ENCODE measurements at regions not wholly inside any gene's neighbourhood (a gene's known extent, or its start where the extent isn't known, plus 50 kb on each side); places are given as distances from the start of the nearest gene placed in this dataset.
"Not testable (repeated sequence)": the region's sequence is repeated elsewhere in the genome, so short reads cannot be mapped to it uniquely, and the experiment has no call there.

DNA sequence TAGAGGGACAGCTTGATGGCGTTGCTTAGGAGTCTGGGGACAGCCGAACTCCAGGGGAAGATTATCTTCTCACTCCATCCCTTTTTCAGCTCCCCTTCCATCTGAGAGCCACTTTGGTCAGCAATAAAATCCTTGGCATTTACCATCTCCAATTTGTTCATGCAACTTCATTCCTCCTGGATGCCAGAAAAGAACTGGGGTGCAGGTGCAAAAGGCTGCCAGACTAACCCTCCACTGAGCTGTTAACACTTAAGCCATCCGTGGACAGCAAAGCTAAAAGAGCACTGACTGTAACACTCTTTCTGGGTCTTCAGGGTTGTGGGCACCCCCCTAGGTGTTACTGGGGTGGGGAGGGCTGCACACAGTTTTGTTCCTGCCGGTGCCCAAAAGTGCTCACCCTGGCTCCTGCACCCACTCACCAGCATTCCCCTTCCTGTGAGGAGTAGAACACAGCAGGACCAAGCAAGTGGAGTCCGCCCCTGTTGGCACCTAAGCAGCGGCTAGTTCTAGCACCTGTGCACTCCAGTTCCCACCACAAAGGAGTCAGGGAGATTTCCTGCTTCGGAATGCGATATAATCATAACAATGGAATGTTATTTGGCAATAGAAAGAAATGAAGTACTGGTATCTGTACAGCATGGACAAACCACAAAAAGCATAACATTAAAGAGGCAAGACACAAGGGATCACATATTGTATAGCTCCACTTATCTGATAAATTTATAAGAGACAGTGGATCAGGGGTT, 95.1 kb downstream of the NPY start:
- Mint-ChIP-seq H3K4me1 (ENCODE audit: low read depth) (no peaks in the 10 kb centered on the region), H3K27me3 (no peaks in the 10 kb centered on the region), H3K36me3 (ENCODE audit: low read depth) (no peaks in the 10 kb centered on the region), H3K27ac (no peak overlapping the region), H3K4me3 (no peak overlapping the region), H3K9me3 (no peaks in the 10 kb centered on the region)
- intact Hi-C loops (cut with micrococcal nuclease): no loop called here

DNA sequence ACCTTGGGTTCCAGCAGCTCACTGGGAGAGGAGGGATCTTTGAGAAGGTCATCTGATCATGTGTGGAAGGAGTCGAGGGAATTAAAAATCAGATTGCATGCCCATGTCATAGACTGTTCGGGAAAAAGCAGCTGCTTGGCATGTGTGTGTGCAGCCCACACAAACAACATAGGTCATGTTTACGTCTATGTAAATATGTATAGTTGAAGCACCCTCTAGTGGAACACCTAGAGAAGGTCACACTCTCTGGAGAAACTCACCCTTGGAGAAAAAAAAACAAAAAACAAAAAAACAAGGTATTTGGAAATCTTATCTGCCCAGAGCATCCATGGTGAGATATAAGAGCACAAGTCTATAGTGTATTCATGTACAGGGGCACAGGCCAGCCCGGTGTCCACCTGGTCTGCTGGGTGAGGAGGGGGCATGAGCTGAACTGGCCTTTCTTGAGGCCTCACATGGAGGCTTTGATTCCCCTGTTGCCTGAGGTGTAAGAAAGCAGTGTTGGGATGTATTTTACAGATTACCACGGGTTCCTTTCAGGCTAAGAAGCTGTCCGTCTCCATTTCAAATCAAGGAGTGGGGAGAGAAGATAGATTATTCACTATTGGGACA, 98.0 kb downstream of the NPY start:
- H3K27me3 Mint-ChIP-seq: no peaks in the 10 kb centered on the region
- no peaks in the 10 kb centered on the region for H3K36me3 Mint-ChIP-seq (ENCODE audit: low read depth)
- intact Hi-C loops (cut with micrococcal nuclease): no loop called here
- no peaks in the 10 kb centered on the region for H3K9me3 Mint-ChIP-seq
- no peak overlapping the region for H3K4me3 Mint-ChIP-seq
- no peak overlapping the region for H3K27ac Mint-ChIP-seq
- H3K4me1 Mint-ChIP-seq (ENCODE audit: low read depth): no peaks in the 10 kb centered on the region

DNA sequence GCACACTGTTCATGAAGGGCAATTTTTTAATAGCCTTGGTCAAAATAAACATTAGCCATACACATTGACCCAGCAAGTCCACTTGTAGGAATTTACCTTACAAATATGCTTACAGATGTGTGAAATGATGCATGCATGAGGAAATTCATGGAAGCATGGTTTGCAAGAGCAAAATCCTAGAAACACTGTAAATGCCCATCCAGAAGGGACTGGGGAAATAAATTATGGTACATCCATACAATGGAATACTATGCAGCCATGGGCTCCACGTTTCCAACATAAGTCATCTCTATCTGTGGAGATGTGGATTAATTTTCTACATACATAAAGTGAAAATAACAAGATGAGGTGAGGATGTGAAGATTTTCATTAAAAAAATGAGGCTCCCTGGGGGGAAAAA, 99.1 kb downstream of the NPY start:
- no peaks in the 10 kb centered on the region for H3K9me3 Mint-ChIP-seq
- intact Hi-C loops (cut with micrococcal nuclease): no loop called here
- H3K27me3 Mint-ChIP-seq: no peaks in the 10 kb centered on the region
- H3K36me3 Mint-ChIP-seq (ENCODE audit: low read depth): no peaks in the 10 kb centered on the region
- no peak overlapping the region for H3K27ac Mint-ChIP-seq
- H3K4me3 Mint-ChIP-seq: no peak overlapping the region
- H3K4me1 Mint-ChIP-seq (ENCODE audit: low read depth): no peaks in the 10 kb centered on the region

DNA sequence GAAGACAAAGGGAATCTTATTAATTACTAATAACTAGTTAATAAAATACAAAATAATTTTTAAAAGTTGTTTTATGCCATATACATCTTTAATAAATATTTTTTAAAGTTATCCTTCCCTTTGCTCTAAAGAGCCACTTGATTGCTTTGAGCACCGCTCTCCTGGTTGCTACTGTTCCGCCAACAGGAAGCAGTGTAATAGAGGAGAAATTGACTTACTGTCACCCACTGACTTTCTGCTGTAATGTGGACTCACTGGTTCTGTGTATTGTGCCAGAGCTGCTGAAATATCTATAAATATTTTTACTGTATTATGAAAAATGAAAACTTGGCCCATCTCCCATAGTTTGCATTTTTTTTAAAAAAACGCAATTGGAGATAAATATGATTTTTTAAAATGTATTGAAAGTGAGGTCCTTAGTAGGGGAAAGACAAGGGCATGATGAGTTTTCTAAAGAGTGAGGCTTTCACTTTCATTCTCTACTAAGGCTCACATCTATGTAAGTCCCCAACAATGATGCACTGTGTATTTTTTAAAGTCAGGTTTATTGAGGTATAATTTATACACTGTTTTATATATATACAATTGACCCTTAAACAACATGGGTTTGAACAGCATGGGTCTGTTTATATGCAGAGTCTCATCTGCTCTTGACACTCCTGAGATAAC, 100.5 kb downstream of the NPY start:
- Mint-ChIP-seq H3K27ac (no peak overlapping the region), H3K4me1 (ENCODE audit: low read depth) (no peaks in the 10 kb centered on the region), H3K9me3 (no peaks in the 10 kb centered on the region), H3K27me3 (no peaks in the 10 kb centered on the region), H3K36me3 (ENCODE audit: low read depth) (no peaks in the 10 kb centered on the region), H3K4me3 (no peak overlapping the region)
- intact Hi-C loops (cut with micrococcal nuclease): no loop called here

DNA sequence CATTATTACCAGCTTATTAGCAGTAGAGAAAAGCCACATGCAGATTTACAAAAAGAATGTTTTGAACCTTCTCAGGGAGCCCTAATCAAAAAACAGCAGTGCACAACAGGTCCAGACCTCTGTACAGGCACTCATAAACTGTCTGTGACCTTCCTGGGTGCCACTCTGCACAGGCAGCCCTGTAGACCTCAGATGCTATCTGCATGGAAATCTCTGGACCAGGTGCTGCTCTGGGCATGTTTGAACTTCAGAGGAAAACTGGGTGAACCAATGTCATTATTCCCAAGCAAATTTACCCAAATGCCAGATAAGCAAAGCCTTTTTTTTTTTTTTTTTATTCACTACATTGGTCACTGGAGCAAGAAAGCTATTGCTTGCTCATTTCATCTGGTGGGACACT, 104.2 kb downstream of the NPY start:
- intact Hi-C loops (cut with micrococcal nuclease): no loop called here
- Mint-ChIP-seq H3K36me3 (ENCODE audit: low read depth) (no peaks in the 10 kb centered on the region), H3K27me3 (peaks cover 2% of the 10 kb centered on the region), H3K4me1 (ENCODE audit: low read depth) (no peaks in the 10 kb centered on the region), H3K4me3 (no peak overlapping the region), H3K9me3 (no peaks in the 10 kb centered on the region), H3K27ac (no peak overlapping the region)

DNA sequence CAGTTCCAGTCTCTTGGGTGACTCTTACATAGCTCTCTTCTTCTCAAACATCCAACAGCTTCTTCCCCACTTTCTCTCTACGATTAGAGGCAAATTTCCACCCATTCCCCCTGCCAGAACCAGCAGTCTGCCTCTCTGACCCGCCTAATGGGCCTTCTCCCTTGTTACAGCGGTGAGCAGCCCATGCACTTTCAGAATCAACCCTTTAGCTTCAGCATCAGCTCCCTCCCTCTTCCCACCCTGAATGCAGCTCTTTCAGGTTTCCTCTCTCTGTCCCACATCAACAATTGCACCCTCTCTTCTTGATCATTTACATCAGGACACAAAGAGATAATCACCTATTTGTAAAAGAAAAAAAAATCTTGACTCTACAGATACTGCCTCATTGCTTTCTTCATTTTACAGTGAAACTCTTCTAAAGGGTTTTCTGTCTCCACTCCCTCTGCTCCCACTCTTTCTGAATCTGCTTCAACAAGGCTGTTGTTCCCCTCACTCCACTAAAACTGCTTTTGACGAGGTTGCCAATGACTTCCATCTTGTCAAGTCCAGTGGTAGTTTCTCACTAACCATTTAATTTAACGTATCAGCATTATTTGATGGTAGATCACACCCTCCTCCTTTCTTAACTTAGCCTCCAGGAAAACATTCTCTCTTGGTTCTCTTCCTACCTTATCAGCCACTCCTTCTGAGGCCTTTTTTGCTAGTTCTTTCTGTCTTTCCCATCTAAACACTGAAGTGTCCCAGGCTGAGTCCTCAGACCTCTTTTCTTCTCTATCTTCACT, 106.6 kb downstream of the NPY start:
- Mint-ChIP-seq H3K4me1 (ENCODE audit: low read depth) (no peaks in the 10 kb centered on the region), H3K9me3 (no peaks in the 10 kb centered on the region), H3K27me3 (peaks cover 2% of the 10 kb centered on the region), H3K36me3 (ENCODE audit: low read depth) (no peaks in the 10 kb centered on the region), H3K4me3 (no peak overlapping the region), H3K27ac (no peak overlapping the region)
- intact Hi-C loops (cut with micrococcal nuclease): no loop called here

DNA sequence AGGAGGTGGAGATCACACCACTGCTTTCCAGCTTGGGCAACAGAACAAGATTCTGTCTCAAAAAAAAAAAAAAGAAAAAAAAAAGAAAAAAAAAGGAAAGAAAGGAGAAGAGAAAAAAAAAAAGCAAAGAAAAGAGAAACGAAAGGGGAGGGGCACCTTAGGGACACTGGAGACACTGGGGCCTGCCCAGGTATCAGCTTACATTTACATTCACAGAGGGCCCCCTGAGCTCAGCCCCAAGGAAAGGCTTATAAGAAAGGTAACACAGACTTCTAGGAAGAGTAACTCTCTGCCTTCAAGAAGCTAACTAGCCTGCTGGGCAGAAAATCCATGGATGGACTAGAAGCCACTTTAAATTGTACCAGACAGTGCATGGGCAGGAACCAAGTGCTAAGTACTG, 108.8 kb downstream of the NPY start:
- Mint-ChIP-seq H3K9me3 (no peaks in the 10 kb centered on the region), H3K4me1 (ENCODE audit: low read depth) (no peaks in the 10 kb centered on the region), H3K27me3 (peaks cover 6% of the 10 kb centered on the region), H3K4me3 (no peak overlapping the region), H3K36me3 (ENCODE audit: low read depth) (no peaks in the 10 kb centered on the region), H3K27ac (no peak overlapping the region)
- intact Hi-C loops (cut with micrococcal nuclease): no loop called here

DNA sequence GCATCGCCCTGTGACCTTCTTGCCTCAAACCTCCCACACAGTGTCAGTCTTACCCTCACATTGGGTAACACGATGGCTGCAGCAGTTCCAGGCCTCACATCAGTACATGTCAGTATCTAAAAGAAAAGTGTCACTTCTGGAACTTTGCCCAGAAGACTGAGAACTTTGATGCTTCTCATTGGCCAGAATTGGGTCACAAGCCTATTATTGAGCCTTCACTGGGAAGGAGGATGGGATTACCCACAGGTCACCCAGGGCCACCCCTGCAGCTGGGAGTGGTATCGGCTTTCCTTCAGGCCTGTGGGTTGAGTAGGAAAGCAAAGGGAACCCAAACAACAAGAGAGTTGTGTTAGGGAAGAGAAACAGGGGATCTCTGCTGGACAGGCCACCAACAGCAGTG, 111.5 kb downstream of the NPY start:
- no peaks in the 10 kb centered on the region for H3K4me1 Mint-ChIP-seq (ENCODE audit: low read depth)
- no peaks in the 10 kb centered on the region for H3K9me3 Mint-ChIP-seq
- H3K27me3 Mint-ChIP-seq: peaks cover 6% of the 10 kb centered on the region
- intact Hi-C loops (cut with micrococcal nuclease): no loop called here
- no peaks in the 10 kb centered on the region for H3K36me3 Mint-ChIP-seq (ENCODE audit: low read depth)
- H3K27ac Mint-ChIP-seq: no peak overlapping the region
- no peak overlapping the region for H3K4me3 Mint-ChIP-seq

DNA sequence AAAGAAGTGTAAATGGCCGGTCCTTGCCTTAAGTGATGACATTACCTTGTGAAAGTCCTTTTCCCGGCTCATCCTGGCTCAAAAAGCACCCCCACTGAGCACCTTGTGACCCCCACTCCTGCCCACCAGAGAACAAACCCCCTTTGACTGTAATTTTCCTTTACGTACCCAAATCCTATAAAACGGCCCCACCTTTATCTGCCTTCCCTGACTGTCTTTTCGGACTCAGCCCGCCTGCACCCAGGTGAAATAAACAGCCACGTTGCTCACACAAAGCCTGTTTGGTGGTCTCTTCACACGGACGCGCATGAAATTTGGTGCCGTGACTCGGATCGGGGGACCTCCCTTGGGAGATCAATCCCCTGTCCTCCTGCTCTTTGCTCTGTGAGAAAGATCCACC, 112.4 kb downstream of the NPY start:
- H3K36me3 Mint-ChIP-seq (ENCODE audit: low read depth); H3K27ac Mint-ChIP-seq; H3K4me3 Mint-ChIP-seq; H3K9me3 Mint-ChIP-seq; H3K27me3 Mint-ChIP-seq; H3K4me1 Mint-ChIP-seq (ENCODE audit: low read depth); intact Hi-C loops (cut with micrococcal nuclease): not testable (repeated sequence)

DNA sequence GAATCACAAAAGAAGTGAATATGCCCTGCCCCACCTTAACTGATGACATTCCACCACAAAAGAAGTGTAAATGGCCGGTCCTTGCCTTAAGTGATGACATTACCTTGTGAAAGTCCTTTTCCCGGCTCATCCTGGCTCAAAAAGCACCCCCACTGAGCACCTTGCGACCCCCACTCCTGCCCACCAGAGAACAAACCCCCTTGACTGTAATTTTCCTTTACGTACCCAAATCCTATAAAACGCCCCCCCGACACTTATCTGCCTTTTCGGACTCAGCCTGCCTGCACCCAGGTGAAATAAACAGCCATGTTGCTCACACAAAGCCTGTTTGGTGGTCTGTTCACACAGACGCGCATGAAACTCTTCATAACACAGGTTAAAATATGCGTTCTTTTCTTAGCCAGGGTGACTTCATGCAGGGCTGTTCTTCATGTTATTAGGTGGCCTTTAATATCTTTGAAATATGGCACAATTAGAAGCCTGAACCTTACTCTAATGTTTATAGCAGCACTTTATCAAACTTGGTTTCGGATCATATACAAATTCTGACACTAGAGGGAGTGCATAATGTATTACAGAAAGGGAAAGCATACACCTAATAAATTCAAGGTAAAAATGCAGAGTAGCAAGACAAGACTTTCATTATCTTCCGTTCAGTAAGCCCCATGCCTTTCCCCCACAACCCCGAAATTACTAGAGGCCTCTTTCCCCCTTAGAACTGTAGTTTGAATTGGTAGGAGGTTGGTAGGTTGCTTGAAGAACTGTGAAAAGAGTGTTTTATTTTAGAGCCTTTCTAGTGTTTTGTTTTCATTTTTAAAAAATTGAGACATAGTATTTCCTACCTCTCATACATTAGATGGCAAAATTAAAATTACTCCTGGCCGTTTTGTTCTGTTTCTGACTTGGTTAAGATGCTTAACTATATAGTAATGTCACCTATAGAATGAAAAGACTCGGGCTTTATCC, 117.9 kb downstream of the NPY start:
- Mint-ChIP-seq H3K9me3 (no peaks in the 10 kb centered on the region), H3K36me3 (ENCODE audit: low read depth) (no peaks in the 10 kb centered on the region), H3K27ac (no peak overlapping the region), H3K27me3 (no peaks in the 10 kb centered on the region), H3K4me1 (ENCODE audit: low read depth) (no peaks in the 10 kb centered on the region), H3K4me3 (no peak overlapping the region)
- intact Hi-C loops (cut with micrococcal nuclease): loop anchor here (2.0 kb wide), 1 partner anchor 263 kb away; no protein-coding TSS in a partner anchor

DNA sequence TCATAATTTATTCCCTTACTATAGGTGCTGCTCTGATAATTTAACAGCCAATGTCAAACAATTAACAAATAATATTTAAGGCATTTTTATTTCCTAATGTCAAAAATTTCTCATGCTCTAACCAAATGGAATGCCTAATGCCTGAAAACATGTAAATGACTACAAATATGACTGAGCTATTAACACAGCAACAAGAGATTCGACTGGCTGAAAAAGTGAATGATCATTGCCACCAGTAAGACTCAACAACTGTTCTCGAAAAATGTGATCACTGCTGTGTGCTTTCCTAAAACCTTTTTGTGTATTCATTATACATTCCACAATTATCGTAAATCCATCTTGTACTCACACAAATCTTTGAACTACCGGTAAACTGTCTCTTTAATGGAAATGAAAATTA, 118.7 kb downstream of the NPY start:
- H3K4me3 Mint-ChIP-seq: no peak overlapping the region
- intact Hi-C loops (cut with micrococcal nuclease): loop anchor here (2.0 kb wide), 1 partner anchor 262 kb away; no protein-coding TSS in a partner anchor
- no peak overlapping the region for H3K27ac Mint-ChIP-seq
- no peaks in the 10 kb centered on the region for H3K36me3 Mint-ChIP-seq (ENCODE audit: low read depth)
- H3K4me1 Mint-ChIP-seq (ENCODE audit: low read depth): no peaks in the 10 kb centered on the region
- H3K9me3 Mint-ChIP-seq: no peaks in the 10 kb centered on the region
- no peaks in the 10 kb centered on the region for H3K27me3 Mint-ChIP-seq

DNA sequence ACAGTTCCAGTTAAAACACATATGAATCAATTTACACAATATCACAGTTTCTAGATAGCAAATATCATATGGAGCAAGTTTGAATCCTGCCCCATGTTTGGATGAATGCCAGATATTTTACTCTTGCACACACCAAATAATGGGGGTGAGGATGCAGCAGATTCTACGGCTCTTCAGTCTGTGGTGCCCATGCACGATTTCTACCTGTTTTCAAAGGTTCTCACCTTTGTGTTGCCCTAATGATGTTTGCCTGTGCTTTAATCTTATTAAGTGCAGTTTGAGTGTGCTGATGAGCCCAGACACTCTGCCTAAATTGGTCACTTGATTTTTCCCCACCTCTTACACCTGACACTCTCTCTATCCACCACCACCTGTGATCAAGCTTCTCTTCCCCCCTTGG, 119.6 kb downstream of the NPY start:
- no peaks in the 10 kb centered on the region for H3K36me3 Mint-ChIP-seq (ENCODE audit: low read depth)
- H3K27me3 Mint-ChIP-seq: no peaks in the 10 kb centered on the region
- no peaks in the 10 kb centered on the region for H3K9me3 Mint-ChIP-seq
- H3K4me1 Mint-ChIP-seq (ENCODE audit: low read depth): no peaks in the 10 kb centered on the region
- intact Hi-C loops (cut with micrococcal nuclease): loop anchor here (2.0 kb wide), 1 partner anchor 261 kb away; no protein-coding TSS in a partner anchor
- no peak overlapping the region for H3K27ac Mint-ChIP-seq
- H3K4me3 Mint-ChIP-seq: no peak overlapping the region

DNA sequence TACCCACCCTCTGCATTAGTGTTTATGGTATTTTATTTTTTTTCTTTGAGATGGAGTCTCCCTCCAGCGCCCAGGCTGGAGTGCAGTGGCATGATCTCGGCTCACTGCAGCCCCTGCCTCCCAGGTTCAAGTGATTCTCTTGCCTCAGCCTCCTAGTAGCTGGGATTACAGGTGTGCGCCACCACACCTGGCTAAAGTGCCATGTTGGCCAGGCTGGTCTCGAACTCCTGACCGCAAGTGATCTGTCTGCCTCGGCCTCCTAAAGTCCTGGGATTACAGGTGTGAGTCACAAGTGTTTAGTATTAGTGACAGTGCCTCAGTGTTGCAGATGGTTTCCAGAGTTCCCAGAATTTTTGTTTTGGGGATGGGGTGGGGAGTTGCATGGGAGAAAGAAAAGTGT, 120.3 kb downstream of the NPY start:
- Mint-ChIP-seq H3K27me3 (no peaks in the 10 kb centered on the region), H3K36me3 (ENCODE audit: low read depth) (no peaks in the 10 kb centered on the region), H3K4me3 (no peak overlapping the region), H3K9me3 (no peaks in the 10 kb centered on the region), H3K27ac (no peak overlapping the region), H3K4me1 (ENCODE audit: low read depth) (no peaks in the 10 kb centered on the region)
- intact Hi-C loops (cut with micrococcal nuclease): no loop called here

Measured in dendritic cell treated with granulocyte-macrophage colony-stimulating factor and Interleukin-4, amounts not matched to agents 40 ng/mL and 50 ng/mL, for 4 days (primary cell).